HG03442 (cell line): ENCODE measurements at regions not wholly inside any gene's neighbourhood (a gene's known extent, or its start where the extent isn't known, plus 50 kb on each side); places are given as distances from the start of the nearest gene placed in this dataset.

ENCODE experiments used
- ATAC-seq: cut with Tn5 transposase; IDR thresholded peaks from one replicate; pipeline ENCODE4 v1.9.1; 2021; ENCODE audit warnings: mild to moderate bottlenecking, moderate library complexity; ENCODE audit not compliant: unreplicated experiment

DNA sequence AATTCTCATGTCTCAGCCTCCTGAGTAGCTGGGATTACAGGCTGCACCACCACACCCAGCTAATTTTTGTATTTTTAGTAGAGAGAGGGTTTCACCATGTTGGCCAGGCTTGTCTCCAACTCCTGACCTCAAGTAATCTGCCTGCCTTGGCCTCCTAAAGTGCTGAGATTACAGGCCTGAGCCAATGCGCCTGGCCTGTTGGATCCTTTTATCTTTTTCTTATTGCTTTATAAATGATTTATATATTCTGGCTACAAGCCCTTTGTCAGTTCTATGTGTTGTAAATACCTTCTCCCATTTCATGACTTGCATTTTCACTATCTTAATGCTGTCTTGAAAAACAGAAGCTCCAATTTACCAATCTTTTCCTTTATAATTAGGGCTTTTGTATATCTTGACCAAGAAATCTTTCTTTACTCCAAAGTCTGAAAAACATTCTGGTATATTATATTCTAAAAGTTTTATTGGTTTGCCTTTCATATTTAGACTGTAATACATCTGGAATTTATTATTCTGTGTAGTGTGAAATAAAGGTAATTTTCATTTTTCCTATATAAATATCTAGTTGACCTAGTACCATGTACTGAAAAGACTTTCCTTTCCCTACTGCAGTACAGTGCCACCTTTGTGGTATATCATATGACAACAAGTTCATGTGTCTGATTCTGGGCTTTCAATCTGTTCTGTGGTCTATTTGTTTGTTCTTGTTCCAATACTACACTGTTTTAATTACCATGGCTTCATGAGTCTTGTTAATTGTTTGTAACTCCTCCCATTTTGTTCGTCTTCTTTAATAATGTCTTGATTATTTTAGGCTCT is 52.9 kb upstream of the RNU6-1 start:
- ATAC-seq = no peak

DNA sequence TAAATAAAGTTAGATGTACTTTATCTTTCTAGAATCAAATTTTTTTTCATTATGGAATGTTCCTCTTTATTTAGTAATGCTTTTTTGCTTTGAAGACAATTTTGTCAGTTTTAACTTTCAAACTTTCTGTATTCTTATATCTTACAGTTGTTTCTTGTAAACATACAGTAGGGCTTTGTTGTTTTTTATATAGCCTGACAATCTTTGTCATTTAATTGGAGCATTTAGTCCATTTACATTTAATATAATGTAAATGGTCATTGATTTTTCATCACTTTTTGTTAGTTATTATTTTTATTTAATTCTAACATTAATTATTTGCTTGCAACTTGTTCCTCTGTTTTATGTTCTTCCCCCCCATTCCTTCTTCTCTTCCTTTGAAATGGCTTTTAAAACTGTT is 55.4 kb upstream of the RNU6-1 start:
- ATAC-seq = no peak

DNA sequence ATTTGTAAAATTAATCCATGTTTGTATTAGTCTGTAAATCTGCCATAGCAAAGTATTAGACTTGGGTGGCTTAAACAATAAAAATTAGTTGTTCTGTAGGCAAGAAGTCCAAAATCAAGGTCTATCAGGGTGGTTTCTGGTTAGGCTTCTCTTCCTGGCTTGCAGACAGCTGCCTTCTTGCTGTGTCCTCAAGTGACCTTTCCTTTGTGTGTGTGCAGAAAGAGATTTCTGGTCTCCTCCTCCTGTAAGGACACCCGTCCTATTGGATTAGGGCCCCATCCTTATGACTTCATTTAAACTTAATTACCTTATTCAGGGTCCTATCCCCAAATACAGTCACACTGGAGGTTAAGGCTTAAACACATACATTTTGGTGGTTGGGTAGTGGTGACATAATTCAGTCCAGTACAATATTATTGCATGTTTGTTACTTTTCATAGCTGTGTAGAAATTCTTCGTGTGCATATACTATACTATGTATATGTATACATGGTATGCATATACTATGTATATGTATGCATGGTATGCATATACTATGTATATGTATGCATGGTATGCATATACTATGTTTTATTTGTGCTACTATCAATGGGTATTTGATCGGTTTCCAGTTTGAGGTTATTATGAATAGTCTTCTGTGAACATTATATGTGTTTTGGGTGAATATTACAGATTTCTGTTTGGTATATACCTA is 57.9 kb upstream of the RNU6-1 start:
- no peak for ATAC-seq

DNA sequence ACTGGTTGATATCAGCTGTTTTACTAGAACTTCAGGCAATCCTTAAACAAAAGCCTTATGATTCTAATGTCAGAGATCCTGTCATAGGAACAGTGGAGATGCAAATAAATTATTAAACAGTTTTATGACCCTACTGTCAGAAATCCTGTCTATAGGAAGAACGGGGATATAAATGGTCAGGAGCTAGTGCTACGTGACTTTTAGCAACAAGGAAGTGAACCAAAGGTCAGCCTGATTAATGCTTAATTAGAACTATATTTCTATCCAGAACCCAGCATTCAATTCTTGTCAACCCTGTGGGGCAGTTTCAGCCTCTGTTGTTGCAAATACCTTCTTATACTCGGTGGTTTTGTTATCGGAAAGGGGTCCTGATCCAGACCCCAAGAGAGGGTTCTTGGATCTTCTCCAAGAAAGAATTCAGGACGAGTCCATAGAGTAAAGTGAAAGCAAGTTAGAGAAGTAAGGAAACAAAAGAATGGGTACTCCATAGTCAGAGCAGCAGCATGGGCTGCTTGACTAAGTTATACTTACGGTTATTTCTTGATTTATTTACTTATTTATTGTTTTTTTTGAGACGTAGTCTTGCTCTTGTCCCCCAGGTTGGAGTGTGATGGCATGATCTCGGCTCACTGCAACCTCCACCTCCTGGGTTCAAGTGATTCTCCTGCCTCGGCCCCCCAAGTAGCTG is 59.9 kb upstream of the RNU6-1 start:
- ATAC-seq = no peak

DNA sequence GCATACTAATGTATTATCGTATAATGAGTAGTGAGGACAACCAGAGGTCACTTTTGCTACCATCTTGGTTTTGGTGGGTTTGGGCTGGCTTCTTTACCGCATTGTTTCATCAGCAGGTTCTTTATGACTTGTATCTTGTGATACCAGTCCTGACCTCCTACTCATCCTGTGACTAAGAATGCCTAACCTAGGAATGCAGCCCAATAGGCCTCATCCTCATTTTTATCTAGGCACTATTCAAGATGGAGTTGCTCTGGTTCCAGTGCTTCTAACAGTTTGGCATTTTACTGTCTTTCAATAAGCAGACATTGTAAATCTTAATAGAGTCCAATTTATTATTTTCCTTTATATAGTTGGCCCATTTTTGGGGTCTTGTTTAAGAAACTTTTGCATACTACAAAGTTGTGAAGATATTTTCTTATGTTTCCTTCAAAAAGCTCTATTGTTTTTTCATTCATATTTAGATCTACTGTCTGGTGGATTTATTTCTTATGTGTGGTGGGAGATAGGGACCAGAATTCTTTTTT is 60.8 kb upstream of the RNU6-1 start:
- no peak for ATAC-seq

DNA sequence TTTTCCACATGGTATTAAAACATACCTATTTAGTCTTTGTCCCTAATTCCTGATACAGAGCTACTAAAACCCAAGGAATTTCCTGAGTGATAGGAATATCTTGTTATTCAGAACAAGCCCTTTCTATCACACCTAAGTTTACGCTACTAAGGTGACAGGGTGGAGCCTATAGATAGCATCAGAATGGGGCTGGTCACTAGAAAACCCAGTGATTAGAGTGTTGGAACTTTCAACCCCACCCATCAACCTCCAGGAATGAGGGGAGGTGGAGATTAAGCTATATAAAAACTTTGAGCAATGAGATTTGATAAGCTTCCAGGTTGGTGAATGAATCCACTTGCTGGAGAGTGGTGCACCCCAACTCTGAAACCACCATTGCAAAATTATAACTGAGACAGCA is 62.1 kb upstream of the RNU6-1 start:
- ATAC-seq = no peak

DNA sequence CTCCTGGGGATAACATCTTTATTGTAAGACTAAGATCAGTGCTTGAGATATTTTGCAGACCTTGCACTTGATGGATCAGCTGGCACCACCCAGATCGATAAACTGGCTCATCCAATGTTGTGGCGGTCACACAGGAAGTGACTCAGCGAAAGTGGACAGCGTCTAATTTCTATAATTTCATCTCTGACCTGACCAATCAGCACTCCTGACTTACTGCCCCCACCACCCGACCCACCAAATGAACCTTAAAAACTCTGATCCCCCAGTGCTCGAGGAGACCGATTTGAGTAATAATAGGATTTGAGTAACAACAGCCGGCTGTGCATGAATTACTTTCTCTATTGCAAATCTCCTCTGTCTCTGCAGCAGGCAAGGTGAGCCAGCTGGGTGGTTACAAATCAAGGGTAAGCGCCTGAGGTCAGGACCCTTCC is 62.7 kb upstream of the RNU6-1 start:
- ATAC-seq = peak; percentile 34

DNA sequence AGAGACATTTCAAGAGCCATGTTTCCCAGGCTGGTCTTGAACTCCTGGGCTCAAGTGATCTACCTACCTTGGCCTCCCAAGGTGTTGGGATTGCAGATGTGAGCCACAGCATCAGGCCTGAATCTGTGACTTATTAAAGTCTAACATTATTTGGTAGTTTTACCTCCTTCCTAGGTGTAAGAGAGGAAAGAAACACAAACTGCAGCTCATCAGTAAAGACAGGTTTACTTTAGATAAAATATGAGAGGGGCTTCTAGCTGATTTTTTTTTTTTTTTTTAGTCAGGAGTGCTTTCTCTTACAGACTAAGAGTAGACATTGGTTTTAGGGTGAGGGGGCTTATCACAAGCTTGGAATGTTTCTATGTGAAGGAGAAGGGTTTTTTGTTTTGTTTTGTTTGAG is 63.9 kb upstream of the RNU6-1 start:
- ATAC-seq = no peak

GRCh38 chr15:67905628-67906027 is 65.8 kb upstream of the RNU6-1 start:
- ATAC-seq = no peak

GRCh38 chr15:67906382-67906781 is 66.5 kb upstream of the RNU6-1 start:
- no peak for ATAC-seq

DNA sequence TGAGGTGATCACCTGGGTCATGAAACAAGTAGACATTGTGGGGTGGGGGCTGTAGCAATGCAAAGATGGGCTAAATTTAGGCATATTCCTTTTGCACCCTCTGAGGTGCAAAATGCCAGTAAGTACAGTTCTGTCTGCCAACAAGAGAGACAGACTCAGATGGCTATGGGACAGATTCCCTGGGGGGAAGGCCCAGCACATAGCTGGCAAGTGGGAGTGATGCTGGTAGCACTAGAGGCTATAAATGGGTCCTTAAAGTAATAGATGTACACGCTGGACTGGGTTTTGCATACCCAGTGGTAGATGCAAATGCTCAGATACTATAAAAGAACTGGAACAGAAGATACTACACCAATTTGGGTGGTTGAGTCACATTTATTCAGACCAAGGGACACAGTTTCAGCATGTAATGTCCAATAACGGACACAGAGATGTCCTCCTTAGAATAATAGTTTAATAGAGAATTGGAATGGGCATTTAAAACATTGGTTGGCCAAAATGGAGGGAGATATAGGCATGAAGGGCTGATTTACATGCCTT is 67.4 kb upstream of the RNU6-1 start:
- no peak for ATAC-seq

DNA sequence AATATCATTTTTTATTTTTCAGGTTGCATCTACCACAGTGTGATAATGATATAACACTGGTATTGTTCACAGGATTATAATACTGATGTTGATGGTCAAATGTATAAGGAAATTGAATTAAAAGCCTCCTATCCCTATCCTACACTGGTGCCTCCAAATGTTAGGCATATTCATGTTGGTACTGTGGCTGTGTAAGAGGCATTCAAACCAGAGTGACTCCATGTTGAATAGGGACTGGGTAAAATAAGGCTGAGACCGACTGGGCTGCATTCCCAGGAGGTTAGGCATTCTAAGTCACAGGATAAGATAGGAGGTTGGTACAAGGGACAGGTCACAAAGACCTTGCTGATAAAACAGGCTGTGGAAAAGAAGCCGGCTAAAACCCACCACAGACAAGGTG is 68.9 kb upstream of the RNU6-1 start:
- ATAC-seq = no peak

GRCh38 chr15:67911727-67912126 is 71.9 kb upstream of the RNU6-1 start:
- peak; percentile 63 for ATAC-seq

GRCh38 chr15:67914028-67914427 is 74.2 kb upstream of the RNU6-1 start:
- no peak for ATAC-seq

GRCh38 chr15:67914537-67915460 is 75.0 kb upstream of the RNU6-1 start:
- no peak for ATAC-seq

GRCh38 chr15:67915461-67916374 is 75.9 kb upstream of the RNU6-1 start:
- no peak for ATAC-seq

- ATAC-seq = no peak
Measured at GRCh38 chr15:67916565-67916964, 76.7 kb upstream of the RNU6-1 start.

GRCh38 chr15:67917037-67917436 is 77.2 kb upstream of the RNU6-1 start:
- ATAC-seq = no peak

GRCh38 chr15:67917636-67918035 is 77.8 kb upstream of the RNU6-1 start:
- no peak for ATAC-seq
